IPS-20b (cell line): ENCODE measurements at regions not wholly inside any gene's neighbourhood (a gene's known extent, or its start where the extent isn't known, plus 50 kb on each side); places are given as distances from the start of the nearest gene placed in this dataset.
"Not testable (repeated sequence)": the region's sequence is repeated elsewhere in the genome, so short reads cannot be mapped to it uniquely, and the experiment has no call there.

Source experiments
- H3K27ac ChIP-seq: one replicate; pipeline ENCODE4 v1.5.1; 2013; ENCODE audit warnings: low read length
- H3K27me3 ChIP-seq: 2 replicates; pipeline ENCODE4 v1.6.1; 2013; ENCODE audit warnings: mild to moderate bottlenecking, low read length, inconsistent platforms; ENCODE audit not compliant: insufficient read depth
- H3K36me3 ChIP-seq: 2 replicates; pipeline ENCODE4 v1.6.1; 2013; ENCODE audit warnings: low read depth, mild to moderate bottlenecking, inconsistent platforms, low read length, moderate library complexity; ENCODE audit not compliant: insufficient read depth
- H3K4me1 ChIP-seq: 2 replicates; pipeline ENCODE4 v1.6.1; 2013; ENCODE audit warnings: mild to moderate bottlenecking, control low read depth, inconsistent platforms, low read length, moderate library complexity; ENCODE audit not compliant: insufficient read depth
- H3K4me3 ChIP-seq: 2 replicates; pipeline ENCODE4 v1.5.1; 2013; ENCODE audit warnings: mild to moderate bottlenecking, low read length, inconsistent platforms
- H3K9ac ChIP-seq: 2 replicates; pipeline ENCODE4 v1.6.1; 2013; ENCODE audit warnings: low read depth, mild to moderate bottlenecking, inconsistent platforms, low read length, moderate library complexity
- H3K9me3 ChIP-seq: 2 replicates; pipeline ENCODE4 v1.6.1; 2013; ENCODE audit warnings: mild to moderate bottlenecking, low read depth, low read length, inconsistent platforms; ENCODE audit not compliant: insufficient read depth

DNA sequence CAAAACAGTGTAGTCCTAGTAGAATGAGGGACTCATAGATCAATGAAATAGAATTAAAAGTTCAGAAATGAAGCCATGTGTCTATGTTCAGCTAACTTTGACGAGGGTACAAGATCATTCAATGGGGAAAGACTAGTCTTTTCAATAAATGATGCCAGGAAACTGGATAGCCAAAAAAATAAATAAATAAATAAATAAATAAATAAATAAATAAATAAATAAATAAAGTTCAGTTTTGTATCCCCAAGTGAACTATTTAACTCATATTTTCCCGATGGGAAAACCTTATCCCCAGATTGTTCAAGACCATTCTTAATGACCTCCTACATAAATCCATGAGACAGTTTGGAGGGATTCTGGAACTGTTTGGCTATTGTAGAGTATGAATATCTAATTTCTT is 277.1 kb upstream of the EYS start:
- H3K9me3 ChIP-seq: no peaks in the 10 kb centered on the region

DNA sequence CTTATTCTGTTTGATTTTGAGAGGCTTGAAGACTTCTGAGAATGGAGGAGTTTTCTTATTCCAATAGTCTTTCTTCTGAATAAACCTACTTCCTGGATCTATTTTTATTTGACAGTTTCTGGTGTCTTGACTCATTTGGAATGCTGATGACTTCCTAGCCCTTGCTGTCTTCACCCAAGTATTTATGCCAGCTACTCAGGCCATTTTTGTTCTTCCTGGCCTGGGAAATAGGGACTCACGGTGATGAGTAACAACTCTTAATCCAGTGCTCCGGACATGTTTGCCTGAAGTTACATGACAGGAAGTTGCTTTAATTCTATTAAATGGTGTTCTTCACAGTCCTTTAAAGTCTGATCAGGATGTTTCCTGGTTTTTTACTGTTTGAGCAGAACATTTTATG is 272.1 kb upstream of the EYS start:
- Histone ChIP-seq H3K9me3 (no peaks in the 10 kb centered on the region), H3K36me3 (no peaks in the 10 kb centered on the region), H3K4me3 (no peak overlapping the region), H3K27ac (no peak overlapping the region), H3K9ac (no peak overlapping the region), H3K27me3 (no peaks in the 10 kb centered on the region), H3K4me1 (no peaks in the 10 kb centered on the region)

More for the DNA sequence above, 277.1 kb upstream of the EYS start:
- H3K4me1 ChIP-seq: no peaks in the 10 kb centered on the region
- no peak overlapping the region for H3K27ac ChIP-seq
- no peaks in the 10 kb centered on the region for H3K27me3 ChIP-seq
- no peaks in the 10 kb centered on the region for H3K36me3 ChIP-seq
- no peak overlapping the region for H3K9ac ChIP-seq
- H3K4me3 ChIP-seq: no peak overlapping the region

DNA sequence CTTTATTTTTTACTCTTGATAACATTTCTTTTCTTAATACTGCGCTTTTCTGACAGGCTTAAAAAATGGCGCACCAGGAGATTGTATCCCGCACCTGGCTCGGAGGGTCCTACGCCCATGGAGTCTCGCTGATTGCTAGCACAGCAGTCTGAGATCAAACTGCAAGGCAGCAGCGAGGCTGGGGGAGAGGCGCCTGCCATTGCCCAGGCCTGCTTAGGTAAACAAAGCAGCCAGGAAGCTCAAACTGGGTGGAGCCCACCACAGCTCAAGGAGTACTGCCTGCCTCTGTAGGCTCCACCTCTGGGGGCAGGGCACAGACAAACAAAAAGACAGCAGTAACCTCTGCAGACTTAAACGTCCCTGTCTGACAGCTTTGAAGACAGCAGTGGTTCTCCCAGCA is 264.2 kb upstream of the EYS start:
- H3K9me3 ChIP-seq, H3K27me3 ChIP-seq, H3K9ac ChIP-seq, H3K36me3 ChIP-seq, H3K4me3 ChIP-seq, H3K4me1 ChIP-seq, H3K27ac ChIP-seq: not testable (repeated sequence)

DNA sequence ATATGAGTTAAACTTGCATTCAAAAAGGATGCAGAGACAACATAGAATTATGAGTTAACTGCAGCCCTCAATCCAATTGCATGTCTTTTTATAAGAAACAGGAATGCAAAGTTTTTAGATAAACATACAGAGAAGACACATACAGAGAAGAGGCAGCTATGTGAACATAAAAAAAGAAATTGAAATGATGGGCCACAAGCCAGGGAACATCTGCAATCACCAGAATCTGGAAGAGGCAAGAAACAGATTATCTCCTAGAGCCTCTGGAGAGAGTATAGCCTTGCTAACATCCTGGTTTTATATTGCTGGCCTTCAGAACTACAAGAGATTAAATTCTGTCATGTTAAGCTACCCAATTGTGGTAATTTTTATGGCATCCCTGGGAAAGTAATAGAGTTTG is 257.2 kb upstream of the EYS start:
- Histone ChIP-seq H3K9me3 (no peaks in the 10 kb centered on the region), H3K36me3 (no peaks in the 10 kb centered on the region), H3K27ac (no peak overlapping the region), H3K9ac (no peak overlapping the region), H3K4me1 (no peaks in the 10 kb centered on the region), H3K4me3 (no peak overlapping the region), H3K27me3 (no peaks in the 10 kb centered on the region)

DNA sequence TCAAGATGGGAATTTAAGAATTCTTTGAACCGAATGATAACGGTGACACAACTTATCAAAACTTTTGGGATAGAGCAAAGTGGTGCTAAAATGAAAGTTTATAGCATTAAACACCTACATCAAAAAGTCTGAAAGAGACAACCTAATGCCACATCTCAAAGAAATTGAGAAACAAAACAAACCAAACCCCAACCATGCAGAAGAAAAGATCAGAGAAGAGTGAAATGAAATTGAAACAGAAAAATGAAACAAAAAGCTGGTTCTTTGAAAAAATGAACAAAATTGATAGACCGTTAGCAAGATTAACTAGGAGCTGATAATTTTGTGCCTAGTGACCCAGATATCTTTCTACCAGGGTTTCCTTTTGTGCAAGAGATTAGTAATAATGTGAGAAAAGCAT is 248.0 kb upstream of the EYS start:
- H3K4me3 ChIP-seq: no peak overlapping the region
- no peaks in the 10 kb centered on the region for H3K4me1 ChIP-seq
- H3K36me3 ChIP-seq: no peaks in the 10 kb centered on the region
- no peaks in the 10 kb centered on the region for H3K9me3 ChIP-seq
- H3K27ac ChIP-seq: no peak overlapping the region
- no peak overlapping the region for H3K9ac ChIP-seq
- H3K27me3 ChIP-seq: no peaks in the 10 kb centered on the region

DNA sequence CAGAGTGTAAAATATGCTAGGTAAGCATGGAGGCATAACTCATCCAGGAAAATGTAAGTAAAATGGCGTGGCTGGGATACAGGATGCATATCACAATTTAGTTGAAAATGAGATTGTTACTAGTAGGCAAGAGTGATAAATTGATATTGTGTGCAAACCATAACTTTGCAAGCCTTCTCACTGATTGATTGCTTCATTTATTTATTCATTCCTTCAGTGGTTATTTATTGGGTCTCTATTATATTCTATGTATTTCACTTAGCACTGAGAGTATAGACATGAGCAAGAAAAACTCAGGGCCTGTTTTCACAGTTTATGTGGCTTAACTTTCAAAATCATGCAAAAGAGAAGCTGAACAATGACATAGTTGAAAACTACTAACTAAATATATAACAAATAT is 241.0 kb upstream of the EYS start:
- Histone ChIP-seq H3K9ac (no peak overlapping the region), H3K36me3 (no peaks in the 10 kb centered on the region), H3K9me3 (no peaks in the 10 kb centered on the region), H3K4me1 (no peaks in the 10 kb centered on the region), H3K27ac (no peak overlapping the region), H3K4me3 (no peak overlapping the region), H3K27me3 (no peaks in the 10 kb centered on the region)

DNA sequence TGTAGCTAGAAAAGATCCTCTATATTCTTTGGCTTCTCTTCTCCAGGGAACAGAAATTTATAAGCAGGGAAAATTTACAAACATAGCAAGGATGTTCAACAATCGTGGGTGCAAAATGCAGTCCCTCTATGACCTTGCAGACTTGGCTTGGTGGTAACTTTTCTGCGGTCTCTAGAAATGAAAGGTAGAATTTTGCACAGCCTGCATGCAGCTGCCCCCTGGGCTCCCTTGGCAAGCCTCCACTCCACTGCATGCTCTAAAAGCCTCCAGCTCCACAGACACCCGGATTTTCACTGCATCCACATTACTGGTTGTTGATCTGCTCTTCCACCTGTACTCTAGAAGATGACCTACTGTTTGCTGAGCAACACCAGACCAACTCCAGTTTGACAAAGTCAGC is 236.5 kb upstream of the EYS start:
- no peak overlapping the region for H3K9ac ChIP-seq
- H3K36me3 ChIP-seq: no peaks in the 10 kb centered on the region
- H3K9me3 ChIP-seq: no peaks in the 10 kb centered on the region
- H3K27ac ChIP-seq: no peak overlapping the region
- no peaks in the 10 kb centered on the region for H3K4me1 ChIP-seq
- no peaks in the 10 kb centered on the region for H3K27me3 ChIP-seq
- H3K4me3 ChIP-seq: no peak overlapping the region

DNA sequence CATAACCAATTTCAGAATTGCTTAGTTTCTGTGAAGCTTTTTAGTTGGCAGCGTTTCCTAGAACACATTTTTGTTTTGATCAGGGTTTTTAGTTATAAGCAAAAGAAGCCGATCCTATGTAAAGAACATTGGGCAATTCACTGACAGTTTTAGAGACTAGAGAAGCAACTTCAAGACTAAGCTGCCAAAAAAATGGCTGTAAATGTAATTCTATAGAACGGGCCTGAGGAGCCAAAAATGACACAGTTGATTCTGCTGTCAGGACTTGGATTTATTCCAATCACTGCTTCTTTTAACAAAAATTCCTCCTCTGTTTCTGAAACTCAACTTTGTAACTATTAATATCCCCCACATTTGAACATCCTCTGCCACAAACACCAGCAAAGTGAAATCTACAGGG is 236.0 kb upstream of the EYS start:
- Histone ChIP-seq H3K27ac (no peak overlapping the region), H3K4me1 (no peaks in the 10 kb centered on the region), H3K36me3 (no peaks in the 10 kb centered on the region), H3K4me3 (no peak overlapping the region), H3K9ac (no peak overlapping the region), H3K27me3 (no peaks in the 10 kb centered on the region), H3K9me3 (no peaks in the 10 kb centered on the region)

DNA sequence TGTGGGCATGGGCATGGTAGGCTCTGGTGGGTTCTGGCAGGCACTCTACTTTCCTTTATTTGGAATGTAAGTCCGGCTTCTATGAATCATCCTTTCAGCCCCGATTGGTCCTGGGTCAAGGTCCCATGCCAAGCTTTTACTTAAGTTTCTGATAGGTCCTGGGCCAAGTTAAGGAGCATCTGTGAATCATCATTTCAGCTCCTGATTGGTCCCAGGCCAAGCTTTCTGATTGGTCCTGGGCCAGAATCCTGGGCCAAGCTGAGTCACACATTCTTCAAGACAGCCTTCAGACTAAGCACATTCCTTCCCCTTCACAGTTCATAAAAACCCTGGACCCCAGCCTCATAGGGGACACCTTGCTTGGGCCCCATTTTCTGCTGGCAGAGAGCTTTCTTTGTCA is 231.0 kb upstream of the EYS start:
- H3K27me3 ChIP-seq: no peaks in the 10 kb centered on the region
- H3K9me3 ChIP-seq: no peaks in the 10 kb centered on the region
- no peaks in the 10 kb centered on the region for H3K36me3 ChIP-seq
- H3K9ac ChIP-seq: no peak overlapping the region
- no peak overlapping the region for H3K27ac ChIP-seq
- H3K4me1 ChIP-seq: no peaks in the 10 kb centered on the region
- no peak overlapping the region for H3K4me3 ChIP-seq

DNA sequence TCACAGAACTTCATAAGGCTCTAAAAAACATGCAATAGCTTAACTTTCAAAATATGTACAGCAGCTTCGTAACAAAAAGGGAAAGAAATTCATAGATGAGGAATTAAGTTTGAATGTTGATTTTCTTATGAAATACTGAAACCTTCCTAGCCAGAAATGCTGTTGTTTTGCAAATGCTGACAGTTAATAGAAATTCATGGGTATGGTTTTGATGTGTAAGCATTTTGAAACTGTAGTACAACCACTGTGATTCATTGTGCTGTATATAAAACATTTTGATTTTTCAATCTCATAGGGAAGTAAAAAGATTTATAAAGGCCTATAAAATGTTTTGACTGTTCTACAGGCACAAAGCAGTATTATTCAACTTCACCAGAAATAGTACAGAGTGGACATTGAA is 228.4 kb upstream of the EYS start:
- H3K36me3 ChIP-seq: no peaks in the 10 kb centered on the region
- no peak overlapping the region for H3K9ac ChIP-seq
- H3K4me1 ChIP-seq: no peaks in the 10 kb centered on the region
- no peak overlapping the region for H3K27ac ChIP-seq
- H3K27me3 ChIP-seq: no peaks in the 10 kb centered on the region
- peaks cover 9% of the 10 kb centered on the region; the same call in 1 of the 2 replicates for H3K9me3 ChIP-seq
- H3K4me3 ChIP-seq: no peak overlapping the region

DNA sequence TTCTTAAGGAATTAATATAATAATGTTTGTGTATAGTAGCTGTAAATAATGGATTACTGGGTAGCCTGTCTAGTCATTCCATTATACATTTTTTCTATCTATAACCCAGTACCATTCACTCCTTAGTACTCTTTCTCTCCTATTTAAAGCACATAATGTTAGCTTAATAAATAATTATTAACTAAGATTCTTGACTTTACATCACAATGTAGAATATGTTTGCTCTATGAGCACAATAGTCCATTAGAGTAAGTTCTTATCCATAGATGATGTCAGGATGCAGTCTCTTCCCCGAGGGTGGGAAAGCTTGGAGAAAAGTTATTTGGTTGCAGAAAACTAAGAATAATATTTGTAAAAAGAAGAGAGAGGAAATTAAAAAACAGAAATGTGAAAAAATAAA is 226.4 kb upstream of the EYS start:
- Histone ChIP-seq H3K27me3 (no peaks in the 10 kb centered on the region), H3K4me1 (no peaks in the 10 kb centered on the region), H3K36me3 (no peaks in the 10 kb centered on the region), H3K9ac (no peak overlapping the region), H3K27ac (no peak overlapping the region), H3K9me3 (peaks cover 10% of the 10 kb centered on the region; the same call in 1 of the 2 replicates), H3K4me3 (no peak overlapping the region)

DNA sequence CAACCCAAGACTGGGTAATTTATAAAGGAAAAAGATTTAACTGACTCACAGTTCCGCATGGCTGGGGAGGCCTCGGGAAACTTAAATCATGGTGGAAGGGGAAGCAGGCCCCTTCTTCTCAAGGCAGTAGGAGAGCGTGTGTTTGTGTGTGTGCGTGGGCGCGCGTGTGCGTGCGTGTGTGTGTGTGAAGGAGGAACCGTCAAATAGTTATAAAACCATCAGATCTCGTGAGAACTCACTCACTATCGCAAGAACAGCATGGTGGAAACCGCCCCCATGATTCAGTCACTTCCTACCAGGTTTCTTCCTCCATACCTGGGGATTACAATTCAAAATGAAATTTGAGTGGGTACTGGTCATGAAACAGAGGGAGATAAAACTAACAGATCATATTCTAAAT is 220.1 kb upstream of the EYS start:
- Histone ChIP-seq H3K27me3 (no peaks in the 10 kb centered on the region), H3K36me3 (no peaks in the 10 kb centered on the region), H3K27ac (no peak overlapping the region), H3K9me3 (peaks cover 10% of the 10 kb centered on the region; the same call in 1 of the 2 replicates), H3K9ac (no peak overlapping the region), H3K4me1 (no peaks in the 10 kb centered on the region; the same call in 1 of the 2 replicates), H3K4me3 (no peak overlapping the region)

DNA sequence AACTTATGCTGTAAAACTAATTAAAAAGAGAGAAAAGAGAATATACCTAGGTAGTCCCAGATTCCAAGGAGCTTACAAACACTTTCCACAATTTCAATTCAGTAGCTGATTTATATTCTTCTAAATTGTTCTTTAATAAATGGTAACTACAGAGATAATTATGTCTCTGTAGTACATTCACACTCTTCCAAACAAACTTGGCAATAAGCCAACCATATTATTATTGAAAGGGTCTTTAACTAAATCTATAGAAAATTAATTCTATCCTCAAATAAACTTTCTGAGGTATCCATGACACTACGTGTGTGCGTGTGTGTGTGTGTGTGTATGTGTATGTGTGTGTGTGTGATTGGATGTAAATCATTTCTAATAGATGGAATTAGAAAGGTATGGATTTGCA is 217.4 kb upstream of the EYS start:
- no peaks in the 10 kb centered on the region; the same call in 1 of the 2 replicates for H3K4me1 ChIP-seq
- no peak overlapping the region for H3K27ac ChIP-seq
- no peaks in the 10 kb centered on the region for H3K27me3 ChIP-seq
- no peaks in the 10 kb centered on the region for H3K9me3 ChIP-seq
- no peak overlapping the region for H3K4me3 ChIP-seq
- H3K9ac ChIP-seq: no peak overlapping the region
- H3K36me3 ChIP-seq: no peaks in the 10 kb centered on the region
